ENCODE measurements at regions not wholly inside any gene's neighbourhood (a gene's known extent, or its start where the extent isn't known, plus 50 kb on each side); places are given as distances from the start of the nearest gene placed in this dataset.

DNA sequence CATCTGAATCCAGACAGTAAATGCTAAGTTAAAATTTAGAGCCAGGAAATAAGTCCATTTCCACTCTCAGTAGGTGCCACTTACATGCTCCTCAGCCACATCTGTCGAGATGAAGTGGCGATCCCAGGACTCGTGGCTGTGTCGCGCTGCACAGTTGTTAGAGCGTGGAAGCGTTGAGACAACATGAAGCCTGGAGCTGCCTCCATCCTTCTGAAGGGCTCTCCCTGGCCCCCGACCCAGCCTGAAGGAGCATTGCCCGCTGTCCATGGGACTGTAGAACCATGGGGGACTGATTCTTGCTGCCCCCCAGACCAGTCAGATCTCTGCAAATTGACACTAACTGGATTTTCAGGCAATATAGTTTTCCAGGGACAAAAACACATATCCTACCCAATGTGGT, 58.9 kb downstream of the IRX1 start:
- no peak for DNase-seq

DNA sequence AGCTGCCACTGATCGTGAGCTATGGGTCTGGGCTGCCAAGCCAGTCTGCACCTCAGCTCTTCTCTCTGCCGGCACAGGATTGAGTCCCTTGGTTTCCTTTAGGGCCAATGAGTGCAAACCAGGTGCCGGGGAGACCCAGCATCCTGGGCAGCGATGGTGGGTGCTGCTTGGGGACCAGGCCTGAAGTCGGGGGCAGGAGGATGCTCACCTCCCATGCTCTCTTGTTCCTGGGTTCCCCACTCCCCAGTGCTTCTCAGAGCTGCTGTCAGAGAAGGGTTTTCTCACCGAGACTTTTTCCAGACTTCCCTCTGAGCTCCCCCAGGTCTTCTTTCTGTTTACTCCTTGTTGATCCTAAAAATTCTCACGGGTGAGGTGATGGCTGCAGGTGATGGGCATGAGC, 61.2 kb downstream of the IRX1 start:
- no peak for DNase-seq

DNA sequence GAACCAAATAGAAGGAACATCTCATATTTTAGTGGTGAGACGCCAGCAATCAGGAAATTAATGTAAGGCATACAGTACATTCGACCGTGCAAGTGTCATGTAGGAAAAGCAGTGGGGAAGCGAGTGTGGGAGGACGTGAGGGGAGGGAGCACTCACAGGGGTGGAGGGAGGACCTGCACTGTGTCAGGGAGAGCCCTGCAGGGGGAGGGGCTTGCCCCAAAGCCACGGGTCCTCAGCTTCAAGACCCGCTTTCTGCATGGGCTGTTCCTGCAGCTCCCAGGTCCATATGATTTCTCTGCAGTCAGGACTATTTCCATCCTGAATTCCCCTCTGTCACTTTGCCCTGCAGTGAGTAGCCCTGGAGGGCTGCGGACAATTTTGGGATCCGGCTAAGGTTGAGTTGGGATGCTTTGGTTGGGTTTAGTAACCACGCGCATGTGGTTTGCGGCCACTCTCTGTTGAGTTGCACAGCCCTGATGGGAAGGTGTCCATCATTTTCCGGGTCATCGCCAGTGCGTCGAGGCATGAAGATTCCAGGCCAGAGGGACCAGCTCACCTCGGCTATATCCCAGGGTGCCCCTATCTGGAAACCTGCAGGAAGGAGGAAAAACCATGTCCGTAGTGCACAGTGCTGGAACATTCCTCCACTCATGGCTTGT, 61.9 kb downstream of the IRX1 start:
- no peak for DNase-seq

DNA sequence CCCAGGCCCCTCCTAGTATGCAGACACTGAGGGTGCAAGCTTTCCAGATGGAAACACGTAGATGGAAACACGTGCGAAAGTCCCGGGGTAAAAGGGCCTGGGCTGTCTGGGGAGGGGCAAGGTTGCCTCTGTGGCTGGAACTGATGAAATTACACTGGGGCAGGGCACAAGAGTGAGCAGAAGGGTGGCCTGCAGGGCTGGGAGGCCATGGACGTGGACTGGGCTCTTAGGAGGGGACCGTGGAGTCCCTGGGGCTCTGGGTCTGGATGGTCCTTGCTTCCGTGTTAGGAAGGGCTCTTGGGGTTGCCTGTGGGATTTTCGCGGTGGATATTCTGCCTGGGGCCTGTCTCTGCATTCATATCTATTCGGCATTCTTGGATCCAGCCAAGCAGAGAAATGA, 63.3 kb downstream of the IRX1 start:
- DNase-seq, result no peak

DNA sequence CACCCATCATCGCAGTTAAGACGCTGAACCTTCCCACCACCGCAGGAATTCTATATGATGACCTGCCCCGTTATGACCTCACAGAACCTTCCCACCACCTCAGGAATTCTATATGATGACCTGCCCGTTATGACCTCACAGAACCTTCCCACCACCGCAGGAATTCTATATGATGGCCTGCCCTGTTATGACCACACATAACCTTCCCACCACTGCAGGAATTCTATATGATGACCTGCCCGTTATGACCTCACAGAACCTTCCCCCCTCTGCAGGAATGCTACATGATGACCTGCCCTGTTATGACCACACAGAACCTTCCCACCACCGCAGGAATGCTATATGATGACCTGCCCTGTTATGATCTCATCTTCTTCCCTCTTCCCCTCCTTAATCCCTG, 64.3 kb downstream of the IRX1 start:
- no peak for DNase-seq

DNA sequence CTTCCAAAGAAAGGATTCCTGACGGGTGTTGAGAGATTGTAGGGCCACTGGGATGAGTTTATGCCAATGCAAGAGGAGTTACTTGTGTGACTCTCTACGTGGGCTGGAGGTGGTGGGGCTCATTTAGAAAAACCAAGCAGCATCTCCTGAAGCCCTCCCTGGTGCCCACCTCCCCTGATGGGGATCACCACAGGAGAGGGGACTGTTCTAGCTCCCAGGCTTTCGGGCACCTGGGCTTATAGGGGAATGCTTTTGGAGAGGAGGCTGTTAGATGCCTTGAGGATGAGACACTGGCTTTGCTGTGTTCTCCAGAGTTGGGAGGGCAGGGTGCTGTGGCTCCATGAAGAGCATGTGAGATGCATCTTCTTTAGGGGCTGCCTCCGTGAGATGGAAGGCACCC, 65.0 kb downstream of the IRX1 start:
- no peak for DNase-seq

DNA sequence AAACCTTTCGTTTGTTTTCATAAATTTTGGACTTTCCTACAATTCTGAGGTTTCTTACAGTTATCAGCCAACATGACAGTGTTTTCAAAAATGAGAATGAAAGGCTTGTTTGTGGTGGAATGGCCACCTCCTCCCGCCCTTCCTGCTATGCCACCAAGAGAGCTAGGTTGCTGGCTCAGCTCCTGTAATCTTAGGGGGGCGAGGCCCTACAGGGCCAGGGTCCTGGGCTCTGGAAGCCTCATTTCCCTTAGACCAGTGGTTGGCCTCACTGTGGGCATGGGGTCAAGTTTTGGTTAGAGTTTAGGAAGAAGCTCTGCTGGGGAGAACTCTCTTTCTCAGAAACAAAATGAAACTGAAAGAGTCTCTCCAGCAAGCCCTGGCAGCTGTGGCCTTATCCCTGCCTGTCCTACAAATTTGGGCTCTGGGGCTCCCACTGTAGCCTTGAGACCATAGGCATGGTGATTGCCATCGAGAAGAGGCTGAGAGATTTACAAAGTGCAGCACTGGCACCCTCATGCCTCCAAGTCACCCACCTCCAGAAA, 66.2 kb downstream of the IRX1 start:
- DNase-seq, result no peak

DNA sequence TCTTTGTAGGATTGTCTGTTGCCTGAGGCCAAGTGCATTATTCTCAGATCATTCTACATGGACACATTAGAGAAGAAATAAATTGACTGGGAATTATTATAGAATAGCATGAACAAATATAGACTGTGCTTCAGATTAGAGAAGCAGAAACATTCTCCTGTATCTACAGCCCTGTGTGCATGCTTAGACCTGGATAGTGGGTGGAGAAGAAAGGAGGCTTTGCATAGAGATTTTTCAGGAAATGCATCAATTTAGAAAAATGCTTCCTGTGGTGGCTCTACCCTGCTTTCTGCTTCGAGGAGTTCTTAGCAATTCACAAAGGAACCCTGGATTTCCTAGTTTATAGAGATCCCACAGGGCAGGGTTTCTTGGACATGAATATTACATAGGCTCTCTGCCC, 66.7 kb downstream of the IRX1 start:
- DNase-seq, result no peak

DNA sequence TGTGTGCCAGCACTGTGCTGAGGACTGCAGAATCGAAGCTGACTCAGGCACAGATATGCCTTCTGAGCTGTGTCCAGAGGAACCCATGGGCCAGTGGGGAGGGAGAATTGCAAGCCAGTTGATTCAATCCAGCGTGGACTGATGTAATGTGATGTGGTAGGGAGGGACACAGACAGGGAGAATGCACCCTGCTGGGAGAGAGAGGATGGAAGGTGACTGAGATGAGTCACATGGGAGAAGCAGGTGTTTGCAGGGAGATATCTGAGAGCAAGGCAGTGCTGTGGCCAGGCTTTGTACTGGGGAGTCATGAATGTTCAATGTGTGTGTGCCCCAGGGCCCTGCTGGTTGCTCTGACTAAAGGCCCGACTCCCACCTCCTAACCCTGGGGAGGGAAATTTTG, 75.7 kb downstream of the IRX1 start:
- DNase-seq, result no peak

DNA sequence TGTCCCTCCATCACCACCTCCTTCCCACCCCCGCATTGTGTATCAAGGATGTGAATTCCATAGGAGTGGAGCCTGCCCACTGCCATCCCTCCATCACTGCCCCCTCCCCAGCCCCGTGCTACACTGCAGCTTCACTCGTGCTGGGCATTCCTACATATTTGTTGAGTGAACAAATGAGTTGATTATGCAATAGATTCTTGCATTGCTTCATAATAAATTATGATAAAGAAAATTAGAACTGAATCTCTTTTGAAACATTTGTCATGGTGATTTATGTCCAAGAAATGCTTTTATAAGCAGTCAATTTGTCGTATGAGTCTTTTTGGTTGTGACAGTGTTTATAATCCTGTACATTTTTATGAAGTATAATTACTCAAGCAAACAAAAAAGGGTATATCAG, 83.2 kb downstream of the IRX1 start:
- DNase-seq, result no peak

DNA sequence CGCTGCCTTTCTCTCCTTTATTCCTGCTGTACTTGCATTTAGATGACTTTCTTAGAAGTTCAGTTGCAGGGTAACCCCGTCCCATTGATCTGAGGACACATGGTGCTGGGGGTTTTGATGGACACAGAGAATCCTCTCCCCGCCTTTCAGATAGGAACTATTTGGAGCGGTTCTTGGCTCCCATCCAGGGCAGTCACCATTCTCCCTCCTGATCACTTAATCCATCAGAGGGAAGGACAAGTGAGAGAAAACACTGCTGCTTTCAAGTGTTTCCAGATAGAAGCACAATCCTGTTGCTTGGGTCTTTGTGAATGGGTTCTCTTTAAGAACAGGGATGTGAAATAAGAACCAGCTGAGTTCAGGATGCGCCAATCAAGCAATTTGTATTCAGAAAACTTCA, 85.2 kb downstream of the IRX1 start:
- DNase-seq, result no peak

DNA sequence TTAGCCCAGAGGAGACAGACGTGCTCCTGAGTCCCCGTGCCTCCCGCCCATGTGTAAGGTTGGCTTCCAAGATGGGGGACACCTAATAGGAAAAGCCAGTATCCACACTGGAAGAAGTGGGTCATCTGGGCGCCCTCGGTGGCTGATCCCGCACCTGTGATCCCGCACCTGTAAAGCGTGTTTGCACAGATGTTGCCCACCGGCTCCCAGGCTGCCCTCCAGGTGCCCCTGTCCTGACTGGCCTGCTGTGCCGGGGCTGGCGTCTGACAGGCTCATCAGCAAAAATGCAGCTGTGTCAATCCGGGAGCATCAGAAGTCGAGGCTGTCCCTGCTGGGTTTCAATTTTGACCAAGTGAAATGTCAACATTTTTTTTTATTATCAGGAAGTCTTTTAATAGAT, 88.5 kb downstream of the IRX1 start:
- no peak for DNase-seq

DNA sequence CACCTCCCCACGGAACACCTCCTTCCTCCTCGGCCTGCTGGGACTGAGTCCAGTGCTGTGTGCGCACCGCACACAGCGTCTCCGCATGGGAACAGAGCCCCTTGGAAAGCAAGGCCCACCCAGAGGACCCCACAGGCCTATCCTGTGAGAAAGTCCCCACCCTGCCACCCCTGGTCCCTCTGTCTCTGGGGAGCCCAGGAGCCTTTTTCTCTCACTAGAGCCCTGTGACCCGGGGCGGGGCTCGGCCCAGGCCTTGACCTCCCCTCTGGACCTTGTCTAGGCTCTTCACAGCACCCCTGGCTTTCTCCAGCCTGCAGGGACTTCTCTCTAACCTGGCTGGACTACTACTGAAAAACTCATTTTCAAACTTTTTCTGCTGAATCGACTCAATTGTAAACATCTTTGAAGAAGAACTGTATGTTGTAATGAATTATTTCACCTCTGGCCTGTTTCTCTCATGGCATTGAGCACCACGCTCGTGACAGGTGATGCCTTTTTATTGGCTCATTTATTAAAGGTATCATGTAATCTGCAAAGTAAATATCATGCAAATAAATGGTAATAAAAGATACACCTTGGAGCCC, 89.2 kb downstream of the IRX1 start:
- DNase-seq, result no peak

DNA sequence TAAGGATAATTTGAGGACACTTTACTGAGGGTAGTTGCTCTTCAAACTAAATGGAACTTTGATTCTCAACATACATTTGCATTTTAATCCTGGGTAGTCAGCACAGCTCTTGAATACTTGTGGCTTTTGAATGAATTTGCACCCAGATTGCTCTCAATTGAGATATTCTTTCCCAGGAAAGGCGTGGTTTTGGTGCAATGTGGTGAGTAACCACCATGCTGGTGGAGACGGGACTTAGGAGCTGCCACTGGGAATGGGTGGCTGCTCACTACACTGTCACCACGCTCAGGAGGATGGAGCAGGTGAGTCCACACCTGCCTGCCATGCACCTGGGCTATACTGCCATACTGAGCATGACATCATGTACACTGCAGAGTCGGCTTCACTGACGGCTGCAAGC, 99.2 kb downstream of the IRX1 start:
- DNase-seq, result no peak

DNA sequence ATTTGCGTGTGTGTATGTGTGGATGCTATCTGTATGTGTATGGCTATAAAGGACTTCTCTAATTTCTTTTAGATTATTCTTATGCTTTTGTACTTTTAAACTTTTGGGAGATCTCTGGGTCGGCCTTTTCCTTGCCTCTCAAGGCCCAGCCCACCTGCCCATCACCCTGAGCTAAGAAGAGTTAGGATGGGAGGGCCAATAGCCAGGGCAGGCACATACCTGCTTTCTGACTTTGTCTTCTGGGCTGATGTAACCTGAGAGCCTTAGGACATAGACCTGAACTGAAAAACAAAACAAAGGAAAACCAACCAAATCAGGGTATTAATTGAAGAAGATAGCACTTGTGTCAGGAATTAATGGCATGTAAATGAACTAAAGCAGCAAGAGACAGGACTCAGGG, 100.2 kb downstream of the IRX1 start:
- DNase-seq, result no peak

DNA sequence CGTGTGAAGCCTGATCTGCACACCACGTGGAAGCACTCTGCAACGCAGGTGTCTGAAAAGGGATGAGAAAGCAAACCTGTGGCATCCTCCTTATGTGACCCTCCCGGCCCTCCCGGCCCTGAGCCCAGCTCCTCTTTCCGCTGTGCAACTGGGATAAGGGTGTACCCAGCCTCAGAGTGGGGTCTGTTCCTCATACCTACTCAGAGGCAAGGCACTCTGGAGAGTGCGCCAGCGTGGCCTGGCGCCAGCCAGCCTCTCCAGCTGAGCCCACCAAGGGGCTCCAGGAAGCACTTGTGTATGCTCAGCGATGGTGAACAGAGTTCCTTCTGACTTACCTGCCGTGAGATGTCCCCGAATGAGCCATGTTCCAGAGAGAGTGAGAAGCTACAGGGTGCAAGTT, 102.8 kb downstream of the IRX1 start:
- DNase-seq, result no peak

DNA sequence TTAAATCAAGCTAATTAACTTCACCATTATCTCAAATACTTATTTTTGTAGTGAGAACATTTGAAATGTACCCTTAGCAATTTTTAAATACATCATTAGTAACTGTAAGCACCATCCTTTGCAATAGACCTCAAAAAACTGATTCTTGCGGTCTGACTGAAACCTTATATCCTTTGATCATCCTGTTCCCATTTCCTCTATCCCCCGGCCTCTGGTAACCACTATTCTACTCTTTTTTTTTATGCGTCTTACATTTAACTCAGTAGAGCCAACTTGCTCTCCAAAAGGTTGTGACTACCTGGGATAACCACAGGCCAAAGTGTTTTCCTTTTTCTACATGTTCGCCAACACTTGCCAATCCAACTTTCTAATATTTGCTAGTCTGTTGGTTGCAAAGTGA, 106.1 kb downstream of the IRX1 start:
- no peak for DNase-seq

DNA sequence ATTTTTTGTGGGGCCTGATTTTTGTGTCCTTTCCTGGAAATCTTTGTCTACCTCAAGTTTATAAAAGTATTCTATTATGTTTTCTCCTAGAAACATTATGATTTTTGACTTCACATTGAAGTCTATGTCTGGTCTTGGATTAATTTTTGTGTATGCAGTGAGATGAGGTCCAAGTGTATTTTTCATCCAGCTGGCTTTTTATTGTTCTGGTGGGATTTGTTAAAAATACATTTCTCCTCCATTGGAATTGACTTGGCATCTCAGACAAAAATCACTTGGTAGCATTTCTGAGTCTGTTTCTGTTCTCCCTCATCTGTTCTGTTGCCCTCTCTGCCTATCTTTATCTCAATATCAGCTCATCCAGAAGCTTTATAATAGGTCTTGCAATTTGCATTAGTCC, 109.0 kb downstream of the IRX1 start:
- DNase-seq, result no peak

DNA sequence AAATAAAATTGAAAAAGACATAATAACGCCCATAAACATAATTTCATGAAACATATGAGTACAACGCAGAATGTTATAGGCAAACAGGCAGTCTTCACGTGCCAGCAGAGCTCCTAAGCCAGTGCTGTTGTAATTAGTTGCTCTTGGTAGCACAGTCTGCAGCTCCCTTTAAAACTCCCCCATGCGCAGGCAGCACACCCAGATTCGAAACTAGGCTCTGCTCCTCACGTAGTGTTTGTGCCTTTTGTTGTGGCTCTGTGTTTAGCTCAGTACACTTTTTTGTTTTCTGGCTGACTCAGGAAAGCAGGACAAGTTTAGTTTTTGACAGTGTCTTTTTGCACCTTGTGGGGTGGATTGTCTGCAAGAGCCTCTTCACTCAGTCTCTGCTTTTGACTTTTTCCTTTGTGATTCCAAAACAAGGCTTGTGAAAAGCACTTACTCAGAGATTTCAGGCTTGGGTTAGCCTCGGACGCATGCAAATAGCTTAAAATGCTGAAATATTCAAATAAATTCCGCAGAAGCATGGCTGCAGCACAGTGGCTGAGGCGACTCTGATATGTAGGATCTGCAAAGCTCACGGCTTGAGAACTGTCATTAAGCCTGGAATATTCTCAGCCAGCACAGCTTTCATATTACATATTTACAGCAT, 113.6 kb downstream of the IRX1 start:
- DNase-seq, result no peak

DNA sequence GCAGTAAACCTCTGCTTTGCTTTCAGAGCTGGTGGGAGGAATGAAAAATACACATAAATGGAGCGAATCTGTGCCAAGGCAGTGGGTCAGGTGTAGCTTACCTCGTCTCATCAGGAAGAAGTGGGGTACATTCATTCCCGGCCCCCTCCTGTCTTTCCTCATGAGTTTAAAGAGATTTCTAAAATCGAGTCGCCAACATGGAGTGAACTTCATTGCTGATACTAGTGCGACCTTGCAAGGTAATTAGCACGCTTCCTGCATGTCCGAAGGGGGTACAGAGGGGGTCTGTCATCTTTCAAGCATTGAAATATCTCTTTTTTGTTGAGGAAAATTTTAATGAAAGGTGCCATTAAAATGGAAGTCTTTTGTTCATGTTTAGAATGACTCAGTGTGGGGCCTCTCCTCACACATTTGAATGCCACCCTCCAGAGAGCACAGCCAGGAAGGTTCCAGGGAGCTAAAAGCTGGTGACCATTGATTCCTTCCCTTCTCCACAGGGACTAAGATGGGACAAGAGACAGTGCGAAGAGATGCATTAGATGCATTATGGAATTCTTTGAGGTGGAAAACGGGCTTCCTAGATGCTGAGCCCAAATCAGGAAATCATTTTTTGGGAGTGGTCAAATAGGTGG, 114.2 kb downstream of the IRX1 start:
- no peak for DNase-seq

DNA sequence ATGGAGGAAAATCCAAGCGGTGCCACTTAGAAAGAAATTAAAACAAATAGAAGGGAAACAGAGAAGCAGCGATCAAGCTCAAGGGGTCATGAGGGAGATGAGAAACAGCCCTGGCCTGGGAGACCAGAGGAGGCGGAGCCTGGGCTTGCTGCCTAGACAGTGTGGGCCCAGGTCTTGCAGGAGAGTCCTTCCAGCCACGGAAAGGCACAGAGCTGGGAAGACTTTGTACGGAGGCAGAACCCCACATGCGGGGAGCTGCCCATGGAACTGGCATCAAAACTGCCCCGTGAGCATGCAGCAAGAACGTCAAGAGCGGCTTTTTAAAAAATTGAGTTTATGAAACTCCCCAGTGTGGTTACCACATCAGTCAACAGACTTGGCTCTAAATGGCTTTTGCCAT, 119.4 kb downstream of the IRX1 start:
- DNase-seq, result no peak

DNA sequence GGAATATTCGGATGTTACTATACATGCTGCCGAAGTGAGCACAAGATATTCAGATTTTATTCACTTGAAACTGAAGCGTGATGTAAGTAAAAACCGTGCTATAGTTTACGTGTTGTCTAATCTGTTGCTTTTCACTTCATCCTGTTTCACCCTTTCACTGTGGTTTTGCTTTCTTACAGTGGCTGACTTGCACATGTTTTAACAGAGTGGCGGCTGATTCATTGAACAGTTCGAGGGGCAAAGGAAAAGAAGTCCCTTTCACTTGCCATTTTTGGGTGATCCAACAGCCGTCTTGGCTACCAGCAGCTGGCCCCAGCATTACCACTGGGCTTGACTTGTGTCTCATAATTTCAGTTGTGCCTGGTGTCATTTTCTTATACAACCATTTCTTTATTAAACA, 134.0 kb downstream of the IRX1 start:
- no peak for DNase-seq

DNA sequence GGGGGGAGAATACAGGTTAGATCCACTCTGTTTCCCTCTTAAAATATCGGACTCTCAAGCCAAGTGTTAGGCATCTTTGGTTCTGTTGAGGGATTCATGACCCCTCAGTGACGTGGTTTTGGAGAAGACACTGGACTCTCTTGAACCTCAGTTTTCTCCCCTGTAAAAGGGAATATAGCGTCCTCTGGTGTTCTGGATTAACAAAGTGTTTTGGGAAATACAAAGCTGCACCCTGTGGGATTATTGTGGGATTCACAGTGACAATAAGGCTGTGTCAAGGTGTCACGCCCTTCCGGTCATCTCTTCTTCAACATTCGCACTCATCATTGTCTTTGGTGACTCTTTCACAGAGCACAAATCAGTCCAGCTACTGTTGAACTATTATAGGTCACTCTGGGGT, 139.0 kb downstream of the IRX1 start:
- no peak for DNase-seq

DNA sequence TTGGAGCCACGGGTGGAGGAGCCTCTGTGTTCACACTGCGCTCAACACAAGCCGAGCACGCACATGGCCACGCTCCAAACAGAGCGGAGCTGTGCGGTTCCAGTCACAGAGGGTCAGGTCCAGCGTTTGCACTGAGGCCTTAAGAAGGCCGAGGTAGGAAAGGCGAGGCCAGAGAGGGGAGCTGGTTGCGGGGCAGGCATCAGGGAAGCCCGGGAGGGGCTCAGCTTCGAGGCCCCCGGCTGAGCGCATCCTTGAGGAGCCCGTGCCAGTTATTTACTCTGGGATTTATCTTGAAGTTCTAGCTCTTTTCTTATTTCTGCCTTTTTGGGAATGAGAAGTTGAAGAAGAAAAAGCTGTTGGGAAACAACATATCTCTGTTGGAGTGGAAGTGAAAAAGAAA, 140.8 kb downstream of the IRX1 start:
- no peak for DNase-seq

Data from activated naive CD4-positive, alpha-beta T cell treated with Interleukin-2 at 50 U/mL for 16 hours (primary cell).